WTC11 (cell line): ENCODE measurements at regions not wholly inside any gene's neighbourhood (a gene's known extent, or its start where the extent isn't known, plus 50 kb on each side); places are given as distances from the start of the nearest gene placed in this dataset.

Source experiments
- ATAC-seq: fragments of 200-7000 bp; cut with Tn5 transposase; 2 replicates; pipeline ENCODE4 v1.10.0; 2021; ENCODE audit warnings: mild to moderate bottlenecking, moderate library complexity
- CTCF ChIA-PET: fragments of 300-600 bp; sonication (Branson Sonifier 250); formaldehyde crosslinking; loops from one replicate; lab custom pipeline; 2021; ENCODE audit warnings: antibody characterized with exemption; lab: Charles Lee
- POLR2A ChIA-PET: fragments of 350-600 bp; sonication (Branson Sonifier 250); formaldehyde crosslinking; loops from one replicate; lab custom pipeline; 2021; ENCODE audit warnings: antibody characterized with exemption; lab: Charles Lee
- DNase-seq: peaks from one replicate; pipeline ENCODE4 v3.0.0; 2021; ENCODE audit warnings: low spot score
- H3K27ac Mint-ChIP-seq: 2 replicates; pipeline ENCODE4 v1.8.0; 2021; ENCODE audit warnings: mixed read lengths
- H3K27me3 Mint-ChIP-seq: 2 replicates; pipeline ENCODE4 v1.8.0; 2021; ENCODE audit warnings: low read depth, mild to moderate bottlenecking, moderate library complexity, mixed read lengths
- H3K36me3 Mint-ChIP-seq: 2 replicates; pipeline ENCODE4 v1.8.0; 2021; ENCODE audit warnings: mixed read lengths
- H3K4me1 Mint-ChIP-seq: 2 replicates; pipeline ENCODE4 v1.8.0; 2022; ENCODE audit warnings: mixed read lengths
- H3K4me3 Mint-ChIP-seq: 2 replicates; pipeline ENCODE4 v1.8.0; 2021; ENCODE audit warnings: mild to moderate bottlenecking, moderate library complexity, mixed read lengths
- H3K9me3 Mint-ChIP-seq: 2 replicates; pipeline ENCODE4 v1.8.0; 2021; ENCODE audit warnings: mixed read lengths
- AFF4 ChIP-seq: sonication (generic); formaldehyde crosslinking; IDR thresholded peaks from 2 replicates; pipeline ENCODE4 v1.8.1; 2023; ENCODE audit warnings: mild to moderate bottlenecking, missing genetic modification reagents, borderline replicate concordance
- ARID4B ChIP-seq: sonication (generic); formaldehyde crosslinking; IDR thresholded peaks from 2 replicates; pipeline ENCODE4 v1.8.0; 2023; ENCODE audit warnings: missing genetic modification reagents, mild to moderate bottlenecking, borderline replicate concordance
- E2F1 ChIP-seq: sonication (generic); formaldehyde crosslinking; IDR thresholded peaks from 2 replicates; pipeline ENCODE4 v1.8.0; 2022; ENCODE audit warnings: mild to moderate bottlenecking, missing genetic modification reagents
- JUN ChIP-seq: sonication (generic); formaldehyde crosslinking; IDR thresholded peaks from 2 replicates; pipeline ENCODE4 v1.8.0; 2023; ENCODE audit warnings: mild to moderate bottlenecking, missing genetic modification reagents
- NFYB ChIP-seq: sonication (generic); formaldehyde crosslinking; conservative IDR thresholded peaks from 2 replicates; pipeline ENCODE4 v1.8.0; 2022; ENCODE audit warnings: low read depth, missing genetic modification reagents
- RORB ChIP-seq: fragments of 250-450 bp; sonication (Bioruptor Pico); IDR thresholded peaks from 2 replicates; pipeline ENCODE4 v1.9.0; 2021; ENCODE audit warnings: mild to moderate bottlenecking
- TEAD4 ChIP-seq: sonication (generic); formaldehyde crosslinking; IDR thresholded peaks from 2 replicates; pipeline ENCODE4 v1.8.0; 2022; ENCODE audit warnings: mild to moderate bottlenecking, missing genetic modification reagents
- ZNF138 ChIP-seq: sonication (generic); formaldehyde crosslinking; conservative IDR thresholded peaks from 2 replicates; pipeline ENCODE4 v1.8.1; 2022; ENCODE audit warnings: mild to moderate bottlenecking, moderate library complexity, missing genetic modification reagents
- ZNF232 ChIP-seq: sonication (generic); formaldehyde crosslinking; IDR thresholded peaks from 2 replicates; pipeline ENCODE4 v1.8.0; 2022; ENCODE audit warnings: mild to moderate bottlenecking, missing genetic modification reagents
- ZNF263 ChIP-seq: sonication (generic); formaldehyde crosslinking; IDR thresholded peaks from 2 replicates; pipeline ENCODE4 v1.8.1; 2022; ENCODE audit warnings: low read depth, mild to moderate bottlenecking, moderate library complexity, missing genetic modification reagents
- TF ChIP-seq, protein P1 (sequence below): fragments of 250-450 bp; sonication (Bioruptor Pico); conservative IDR thresholded peaks from 2 replicates; pipeline ENCODE4 v1.9.0; 2021; ENCODE audit warnings: mild to moderate bottlenecking

GRCh38 chr2:2738276-2738675, 407.2 kb upstream of the MYT1L start:
- CTCF ChIA-PET = interaction anchor here (0.6 kb wide), 1 partner anchor 46 kb away, joined by 3 read pairs; no protein-coding TSS in a partner anchor

More at GRCh38 chr2:2738276-2738675, 407.2 kb upstream of the MYT1L start:
- ATAC-seq = no peak
- Mint-ChIP-seq H3K9me3 (peaks cover 13% of the 10 kb centered on the region), H3K36me3 (no peaks in the 10 kb centered on the region), H3K4me1 (no peaks in the 10 kb centered on the region), H3K4me3 (no peak overlapping the region), H3K27me3 (no peaks in the 10 kb centered on the region; the same call in 1 of the 2 replicates), H3K27ac (no peak overlapping the region)
- TF ChIP-seq, protein P1, sequence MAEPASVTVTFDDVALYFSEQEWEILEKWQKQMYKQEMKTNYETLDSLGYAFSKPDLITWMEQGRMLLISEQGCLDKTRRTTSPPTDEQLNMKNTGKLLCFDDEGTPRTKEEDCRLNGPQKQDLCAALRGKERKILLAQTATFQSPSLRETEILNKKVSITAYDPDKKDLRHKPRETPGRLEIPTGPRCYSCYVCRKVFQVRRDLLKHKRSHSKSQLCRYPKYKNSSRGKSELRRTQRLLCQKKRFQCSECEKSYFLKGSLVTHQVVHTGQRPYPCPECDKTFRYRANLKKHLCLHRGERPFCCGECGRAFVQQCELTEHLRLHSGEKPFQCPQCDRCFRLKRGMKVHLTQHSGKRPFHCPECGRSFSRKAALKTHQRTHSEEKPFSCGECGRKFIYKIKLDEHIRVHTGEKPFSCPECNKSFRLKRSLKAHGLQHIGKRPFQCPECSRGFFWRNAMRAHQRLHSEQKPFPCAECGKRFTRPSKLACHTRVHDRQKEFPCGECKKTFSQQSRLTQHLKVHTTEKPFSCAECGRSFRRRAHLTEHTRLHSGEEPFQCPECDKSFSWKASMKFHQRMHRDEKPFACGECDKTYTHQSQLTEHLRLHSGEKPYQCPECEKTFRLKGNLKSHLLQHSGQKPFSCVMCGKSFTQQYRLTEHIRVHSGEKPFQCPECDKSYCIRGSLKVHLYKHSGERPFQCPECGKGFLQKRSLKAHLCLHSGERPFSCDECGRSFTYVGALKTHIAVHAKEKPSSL = no peak
- no peak for TF ChIP-seq ARID4B (CRISPR knock-in tag)
- TF ChIP-seq AFF4 (CRISPR knock-in tag) = no peak
- no peak for TF ChIP-seq TEAD4 (CRISPR knock-in tag)
- no peak for TF ChIP-seq JUN (CRISPR knock-in tag)
- TF ChIP-seq ZNF263 = no peak
- TF ChIP-seq NFYB = no peak
- no peak for TF ChIP-seq ZNF138 (CRISPR knock-in tag)
- no peak for TF ChIP-seq E2F1 (CRISPR knock-in tag)
- TF ChIP-seq ZNF232 = no peak
- no peak for TF ChIP-seq RORB (CRISPR knock-in tag)
- POLR2A ChIA-PET = no interaction called here
- DNase-seq = no peak
